Mesenteric fat pad (tissue), 1 donor: ENCODE measurements at regions not wholly inside any gene's neighbourhood (a gene's known extent, or its start where the extent isn't known, plus 50 kb on each side); places are given as distances from the start of the nearest gene placed in this dataset.
"Not testable (repeated sequence)": the region's sequence is repeated elsewhere in the genome, so short reads cannot be mapped to it uniquely, and the experiment has no call there.

Source experiments
- DNase-seq: peaks from one replicate; pipeline ENCODE4 v3.0.0-alpha.2; 2020; ENCODE audit warnings: low spot score
- donor health status: DM: yes; HTN: yes; CAD: no.

DNA sequence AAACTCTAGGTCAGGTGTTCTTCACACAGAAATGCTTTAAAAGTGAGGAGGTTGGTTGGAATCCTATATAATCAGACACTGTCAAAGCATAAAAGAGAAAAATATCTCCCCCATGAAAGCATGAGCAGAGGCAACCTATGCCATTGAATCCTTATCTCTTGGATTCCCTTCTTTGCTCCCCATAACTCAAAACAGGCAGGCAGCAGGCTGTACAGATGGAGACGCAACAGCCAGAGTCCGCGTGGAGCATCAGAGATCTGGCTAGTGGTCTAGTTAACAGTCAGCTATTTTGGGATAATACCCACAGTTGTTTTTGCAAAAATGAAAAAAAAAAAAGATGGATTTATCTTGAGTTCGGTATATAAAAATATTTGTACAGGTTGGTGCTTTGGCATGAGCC lies 490.0 kb upstream of the TENM3 start:
- no peak for DNase-seq

GRCh38 chr4:181755846-181756245 lies 487.4 kb upstream of the TENM3 start:
- no peak for DNase-seq

DNA sequence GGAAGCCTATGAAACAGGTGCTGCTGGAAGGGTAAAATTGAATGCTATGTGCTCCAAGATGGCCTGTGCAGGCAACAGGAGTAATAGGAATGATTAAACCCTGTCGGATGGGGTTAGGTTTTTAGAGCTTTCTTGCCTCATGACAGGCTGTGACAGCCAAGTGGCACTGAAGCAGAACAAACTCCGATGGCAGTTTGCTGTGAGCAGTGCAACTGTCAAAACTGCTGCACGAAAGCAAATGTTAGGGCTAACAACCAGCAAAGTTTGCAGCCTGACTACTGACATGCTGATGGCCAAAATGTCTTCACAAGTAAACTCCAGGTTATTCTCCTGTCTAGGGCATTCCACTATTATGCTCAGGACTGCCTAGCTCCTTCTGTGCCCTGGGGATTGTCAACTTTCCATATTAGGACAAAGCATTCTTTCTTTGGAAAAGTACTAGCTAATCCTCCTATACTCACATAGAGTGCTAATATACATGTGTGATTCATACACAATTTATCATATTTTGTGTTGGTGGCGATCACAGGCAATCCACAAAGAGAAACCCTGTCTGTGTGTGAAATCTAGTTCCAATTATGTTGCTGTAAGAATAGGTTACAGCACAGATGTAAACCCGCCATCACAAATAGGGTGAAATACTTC lies 486.6 kb upstream of the TENM3 start:
- DNase-seq: no peak

- DNase-seq: no peak
These were observed 486.1 kb upstream of the TENM3 start for GRCh38 chr4:181757098-181757497.

- DNase-seq: no peak
These were observed 485.1 kb upstream of the TENM3 start for GRCh38 chr4:181757910-181758660.

DNA sequence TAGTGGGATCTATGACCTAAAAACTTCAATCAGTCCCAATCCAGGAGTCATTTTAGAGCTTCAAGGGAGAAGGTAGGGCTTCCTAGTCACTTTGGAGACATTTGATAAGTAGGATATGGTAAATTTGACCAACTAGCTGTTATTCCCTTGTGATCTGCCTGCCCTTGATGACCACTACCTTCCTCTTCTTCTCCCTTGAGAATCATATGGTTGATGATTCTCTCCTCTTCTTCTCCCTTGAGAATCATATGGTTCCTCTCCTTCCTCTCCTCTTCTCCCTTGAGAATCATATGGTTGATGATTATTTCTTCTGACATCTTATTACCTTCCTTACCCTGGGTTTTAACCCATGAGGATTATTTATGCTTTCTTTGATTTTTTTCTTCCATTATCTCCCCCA lies 482.6 kb upstream of the TENM3 start:
- DNase-seq: no peak

DNA sequence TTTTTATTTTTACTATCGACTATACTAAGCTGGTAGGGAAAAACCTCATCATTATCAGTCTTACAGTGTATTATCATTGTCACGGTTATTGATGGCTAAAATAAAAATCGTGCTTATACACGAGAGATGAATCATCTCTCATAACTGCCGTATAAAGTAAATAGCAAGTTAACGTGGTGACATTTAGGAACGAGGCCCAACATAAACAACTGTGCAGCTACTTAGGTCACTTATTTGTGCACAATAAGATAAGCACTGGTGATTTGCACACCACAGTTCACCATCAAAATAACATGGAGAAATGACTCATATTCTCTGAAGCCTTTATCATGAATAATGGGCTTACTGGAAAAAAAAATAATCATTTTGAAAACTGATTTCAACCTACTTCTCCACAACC lies 482.0 kb upstream of the TENM3 start:
- no peak for DNase-seq

DNA sequence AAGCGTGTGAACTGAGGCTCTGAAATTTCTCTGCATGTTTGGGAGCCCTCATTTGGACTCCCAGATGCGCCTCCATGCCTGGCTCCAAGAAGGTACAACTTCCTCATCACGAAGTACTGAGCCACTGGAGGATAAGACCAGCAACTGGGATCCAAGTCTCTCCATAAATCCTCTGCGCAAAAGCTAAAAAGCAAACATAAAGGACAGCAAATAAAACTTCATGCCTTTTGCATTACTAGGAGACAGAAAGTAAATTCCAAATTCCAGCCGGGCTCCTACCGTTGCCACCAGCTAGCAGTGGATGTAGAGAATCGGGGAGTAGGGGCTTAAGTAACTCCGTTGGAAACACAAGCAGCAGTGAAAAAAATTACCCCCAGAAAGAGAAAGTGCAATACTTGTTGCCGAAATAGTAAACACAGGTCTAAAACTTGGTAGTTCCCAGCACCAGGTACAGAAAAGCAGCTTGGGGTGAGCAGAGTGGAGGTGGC lies 477.1 kb upstream of the TENM3 start:
- DNase-seq: no peak

- DNase-seq: no peak
These were observed 472.2 kb upstream of the TENM3 start for GRCh38 chr4:181770971-181771370.

DNA sequence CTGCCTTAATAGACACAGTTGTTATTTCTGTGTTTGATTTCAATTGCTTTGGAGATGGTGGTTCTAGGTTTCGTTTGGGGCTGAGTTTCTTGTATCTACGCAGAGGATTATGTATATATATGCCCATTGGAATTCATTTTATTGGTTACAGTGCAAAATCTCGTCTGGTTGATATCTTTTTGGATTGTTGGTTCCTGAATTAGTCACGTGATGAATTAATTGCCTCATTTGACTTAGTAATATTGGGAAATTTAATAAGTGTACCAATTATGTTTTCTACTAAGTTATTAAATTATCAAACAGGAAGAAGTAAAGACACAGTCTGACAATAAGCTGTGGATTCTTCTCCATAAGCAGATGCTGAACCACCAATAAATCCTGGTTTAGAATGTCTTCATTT lies 467.9 kb upstream of the TENM3 start:
- no peak for DNase-seq

- DNase-seq: no peak
These were observed 466.7 kb upstream of the TENM3 start for GRCh38 chr4:181776264-181777054.

DNA sequence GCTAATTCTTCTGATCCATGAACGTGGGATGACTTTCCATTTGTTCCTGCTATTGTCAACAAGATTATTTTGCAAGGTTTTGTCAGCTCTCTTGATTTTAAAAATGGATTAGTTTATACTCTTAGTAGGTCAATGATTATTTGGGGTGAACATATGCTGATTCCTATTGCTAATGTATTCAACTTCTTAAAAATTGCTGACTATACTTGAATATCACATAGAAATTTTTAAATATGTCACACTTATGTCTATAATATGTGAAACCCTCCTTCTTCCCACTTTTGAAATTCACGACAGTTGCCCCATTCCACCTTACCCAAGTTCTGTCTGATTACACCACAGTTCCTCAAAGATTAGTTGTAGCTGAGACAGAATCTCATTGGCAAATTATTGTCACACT lies 465.7 kb upstream of the TENM3 start:
- DNase-seq: no peak

GRCh38 chr4:181784881-181785280 lies 458.3 kb upstream of the TENM3 start:
- no peak for DNase-seq

- DNase-seq: no peak
These were observed 450.6 kb upstream of the TENM3 start for GRCh38 chr4:181792641-181793040.

- DNase-seq: no peak
These were observed 450.1 kb upstream of the TENM3 start for GRCh38 chr4:181793096-181793495.

- DNase-seq: no peak
These were observed 446.7 kb upstream of the TENM3 start for GRCh38 chr4:181796502-181796901.

- no peak for DNase-seq
These were observed 444.7 kb upstream of the TENM3 start for GRCh38 chr4:181798536-181798935.

- DNase-seq: no peak
These were observed 443.6 kb upstream of the TENM3 start for GRCh38 chr4:181799561-181800069.

DNA sequence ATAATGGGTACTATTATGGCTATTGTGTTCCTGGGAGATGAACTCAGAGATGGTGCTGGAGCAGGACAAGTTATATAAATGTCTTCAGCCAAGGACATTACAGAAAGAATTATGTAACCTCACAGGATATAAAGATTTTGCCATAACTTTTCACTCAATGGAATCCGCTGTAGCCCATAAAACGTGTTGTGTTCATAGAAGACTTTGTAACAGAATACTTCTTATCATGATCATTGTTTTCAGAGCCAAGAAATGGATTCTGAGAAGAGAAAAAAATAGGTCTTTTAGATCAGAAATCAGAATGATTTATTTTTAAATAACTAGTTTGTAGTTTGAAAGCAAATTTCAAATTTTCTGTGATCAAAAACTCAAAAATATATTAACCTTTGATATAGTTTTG lies 441.0 kb upstream of the TENM3 start:
- no peak for DNase-seq

DNA sequence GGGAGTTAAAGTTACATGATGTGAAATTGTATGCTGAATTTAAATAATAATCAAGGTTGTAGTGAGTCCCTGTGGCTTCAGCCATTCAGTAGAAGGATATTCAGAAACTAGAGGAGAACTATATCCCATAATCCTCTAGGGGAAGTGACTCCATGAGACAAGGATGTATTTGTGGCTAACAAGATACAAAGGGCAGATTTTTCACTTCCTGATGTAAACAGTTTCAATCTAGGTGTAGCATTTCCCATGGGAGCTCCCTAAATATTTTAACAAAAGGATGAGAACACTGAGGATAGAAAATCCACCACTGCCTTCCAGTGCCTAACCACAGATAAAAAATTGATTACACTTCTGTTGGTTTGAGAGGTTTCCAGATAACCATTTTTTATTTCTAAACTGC lies 435.4 kb upstream of the TENM3 start:
- DNase-seq: no peak

- DNase-seq: no peak
These were observed 432.5 kb upstream of the TENM3 start for GRCh38 chr4:181810711-181811110.

DNA sequence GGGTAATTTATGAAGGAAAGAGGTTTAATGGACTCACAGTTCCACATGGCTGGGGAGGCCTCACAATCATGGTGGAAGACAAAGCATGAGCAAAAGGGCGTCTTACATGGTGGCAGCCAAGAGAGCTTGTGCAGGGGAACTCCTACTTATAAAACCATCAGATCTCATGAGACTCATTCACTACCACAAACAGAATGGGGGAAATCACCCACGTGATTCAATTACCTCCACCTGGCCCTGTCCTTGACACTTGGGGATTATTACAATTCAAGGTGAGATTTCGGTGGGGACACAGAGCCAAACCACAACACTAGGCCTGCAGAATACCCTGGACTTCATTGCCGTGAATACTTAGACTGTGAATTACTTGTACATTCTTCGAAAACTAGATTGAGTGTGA lies 431.7 kb upstream of the TENM3 start:
- not testable (repeated sequence) for DNase-seq
